Panc1 (cell line): ENCODE measurements at regions not wholly inside any gene's neighbourhood (a gene's known extent, or its start where the extent isn't known, plus 50 kb on each side); places are given as distances from the start of the nearest gene placed in this dataset.
A peak's percentile ranks its signal among the peaks of the same experiment; 100 is the strongest.

Experiments used
- ATAC-seq: fragments of 200-7000 bp; cut with Tn5 transposase; 2 replicates; pipeline ENCODE4 v1.9.1; 2020; ENCODE audit warnings: mild to moderate bottlenecking, moderate library complexity
- BruUV-seq: library from RNA; stranded (reverse); fragments of 400-500 nt; replicated peaks from 2 replicates; lab custom pipeline; 2021; lab: Mats Ljungman, UMichigan
- CTCF ChIA-PET: fragments of 300-600 bp; sonication (Branson Sonifier 250); formaldehyde crosslinking; loops from one replicate; lab custom pipeline; 2022; ENCODE audit warnings: antibody characterized with exemption; lab: Charles Lee
- POLR2A ChIA-PET: fragments of 300-600 bp; sonication (Branson Sonifier 250); formaldehyde crosslinking; loops from one replicate; lab custom pipeline; 2022; ENCODE audit warnings: antibody characterized with exemption; lab: Charles Lee
- DNase-seq: peaks from one replicate; pipeline ENCODE4 v3.0.0-alpha.2; 2010; ENCODE audit warnings: low read depth, low spot score
- H3K27ac ChIP-seq: 2 replicates; pipeline ENCODE4 v1.5.1; 2011; ENCODE audit warnings: mild to moderate bottlenecking, low read length, inconsistent platforms
- H3K27me3 ChIP-seq: fragments of 200-500 bp; sonication (Bioruptor generic); 2 replicates; pipeline ENCODE4 v1.6.0; 2014; ENCODE audit warnings: low read length, inconsistent platforms; ENCODE audit not compliant: control insufficient read depth, insufficient read depth
- H3K36me3 ChIP-seq: fragments of 200-500 bp; sonication (Bioruptor generic); 2 replicates; pipeline ENCODE4 v1.5.1; 2014; ENCODE audit warnings: inconsistent platforms, mild to moderate bottlenecking, low read length, moderate library complexity; ENCODE audit not compliant: control insufficient read depth, insufficient read depth
- H3K4me1 ChIP-seq: 2 replicates; pipeline ENCODE4 v1.5.1; 2011; ENCODE audit warnings: inconsistent platforms, mild to moderate bottlenecking, low read length, moderate library complexity; ENCODE audit not compliant: control insufficient read depth, insufficient read depth
- H3K4me3 ChIP-seq, 2 experiments: 2 replicates each; pipeline ENCODE4 v1.5.1; 2011 to 2012; ENCODE audit warnings: low read depth in 2 of 2, low read length in 2 of 2, mild to moderate bottlenecking in 2 of 2, inconsistent platforms in 1 of 2, moderate library complexity in 1 of 2
- H3K9me3 ChIP-seq: fragments of 200-500 bp; sonication (Bioruptor generic); 2 replicates; pipeline ENCODE4 v1.5.1; 2014; ENCODE audit warnings: low read depth, mild to moderate bottlenecking, inconsistent platforms, low read length, moderate library complexity; ENCODE audit not compliant: control insufficient read depth, insufficient read depth
- POLR2AphosphoS5 ChIP-seq: IDR thresholded peaks from 2 replicates; pipeline ENCODE4 v1.6.1; 2012; ENCODE audit warnings: mild to moderate bottlenecking, low read depth, low read length, moderate library complexity
- SIN3A ChIP-seq: IDR thresholded peaks from 2 replicates; pipeline ENCODE4 v1.6.1; 2012; ENCODE audit warnings: low read depth, mild to moderate bottlenecking, low read length, moderate library complexity, borderline replicate concordance; ENCODE audit not compliant: insufficient read depth
- TCF7L2 ChIP-seq: IDR thresholded peaks from 2 replicates; pipeline ENCODE4 v1.6.1; 2011; ENCODE audit warnings: mild to moderate bottlenecking, low read depth, low read length, inconsistent platforms
- in situ Hi-C: cut with HindIII; loops from 2 replicates; pipeline ENCODE4 v1.10.0; 2016; ENCODE audit warnings: low sequenced_read_pairs, low pct_unique_long_range_greater_than_20kb
- intact Hi-C: fragments of 100-400 bp; cut with micrococcal nuclease; formaldehyde crosslinking; loops from one replicate; pipeline ENCODE4 v1.10.0; 2022; ENCODE audit not compliant: unreplicated experiment
- TF ChIP-seq, protein P1 (sequence below), 2 experiments: IDR thresholded peaks; 2 replicates each; pipeline ENCODE4 v1.6.1; 2011 to 2012; ENCODE audit warnings: low read depth in 2 of 2, control low read depth in 1 of 2, low read length in 1 of 2, mild to moderate bottlenecking in 1 of 2, moderate library complexity in 1 of 2; ENCODE audit not compliant: insufficient read depth in 1 of 2
- TF ChIP-seq, protein P2 (sequence below): fragments of 450-650 bp; IDR thresholded peaks from 2 replicates; pipeline ENCODE4 v1.5.1; 2017; ENCODE audit warnings: mild to moderate bottlenecking

DNA sequence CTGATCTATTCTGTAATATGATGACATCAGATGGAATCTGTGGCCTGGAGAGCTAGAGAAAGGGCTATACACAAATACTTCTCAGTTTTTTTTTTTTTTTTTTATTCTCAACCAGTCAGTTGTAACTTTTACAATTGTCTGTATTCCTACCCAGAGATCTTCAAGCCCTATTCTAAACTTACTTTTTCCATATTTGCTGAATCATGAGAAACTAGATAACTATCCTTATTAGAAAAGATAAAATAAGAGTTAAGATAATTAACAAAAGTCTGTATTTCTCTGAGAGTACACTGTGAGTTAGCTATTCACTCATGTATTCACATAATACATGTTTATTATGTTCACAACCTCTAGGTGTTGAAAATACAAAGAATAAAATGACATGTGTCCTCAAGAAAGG lies 1575.9 kb downstream of the EFNA5 start:
- no peaks in the 10 kb centered on the region for H3K36me3 ChIP-seq
- ChIA-PET POLR2A (no interaction called here), CTCF (interaction anchor here (0.7 kb wide), 1 partner anchor 495 kb away, joined by 3 read pairs; no protein-coding TSS in a partner anchor)
- intact Hi-C loops (no loop called here), in situ Hi-C loops (no loop called here)
- TF ChIP-seq SIN3A = no peak
- no peak for TF ChIP-seq TCF7L2
- TF ChIP-seq, protein P1, sequence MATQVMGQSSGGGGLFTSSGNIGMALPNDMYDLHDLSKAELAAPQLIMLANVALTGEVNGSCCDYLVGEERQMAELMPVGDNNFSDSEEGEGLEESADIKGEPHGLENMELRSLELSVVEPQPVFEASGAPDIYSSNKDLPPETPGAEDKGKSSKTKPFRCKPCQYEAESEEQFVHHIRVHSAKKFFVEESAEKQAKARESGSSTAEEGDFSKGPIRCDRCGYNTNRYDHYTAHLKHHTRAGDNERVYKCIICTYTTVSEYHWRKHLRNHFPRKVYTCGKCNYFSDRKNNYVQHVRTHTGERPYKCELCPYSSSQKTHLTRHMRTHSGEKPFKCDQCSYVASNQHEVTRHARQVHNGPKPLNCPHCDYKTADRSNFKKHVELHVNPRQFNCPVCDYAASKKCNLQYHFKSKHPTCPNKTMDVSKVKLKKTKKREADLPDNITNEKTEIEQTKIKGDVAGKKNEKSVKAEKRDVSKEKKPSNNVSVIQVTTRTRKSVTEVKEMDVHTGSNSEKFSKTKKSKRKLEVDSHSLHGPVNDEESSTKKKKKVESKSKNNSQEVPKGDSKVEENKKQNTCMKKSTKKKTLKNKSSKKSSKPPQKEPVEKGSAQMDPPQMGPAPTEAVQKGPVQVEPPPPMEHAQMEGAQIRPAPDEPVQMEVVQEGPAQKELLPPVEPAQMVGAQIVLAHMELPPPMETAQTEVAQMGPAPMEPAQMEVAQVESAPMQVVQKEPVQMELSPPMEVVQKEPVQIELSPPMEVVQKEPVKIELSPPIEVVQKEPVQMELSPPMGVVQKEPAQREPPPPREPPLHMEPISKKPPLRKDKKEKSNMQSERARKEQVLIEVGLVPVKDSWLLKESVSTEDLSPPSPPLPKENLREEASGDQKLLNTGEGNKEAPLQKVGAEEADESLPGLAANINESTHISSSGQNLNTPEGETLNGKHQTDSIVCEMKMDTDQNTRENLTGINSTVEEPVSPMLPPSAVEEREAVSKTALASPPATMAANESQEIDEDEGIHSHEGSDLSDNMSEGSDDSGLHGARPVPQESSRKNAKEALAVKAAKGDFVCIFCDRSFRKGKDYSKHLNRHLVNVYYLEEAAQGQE (IDR thresholded peaks at IDR 0.05; ENCODE audit: insufficient read depth in 1 of 2, low read depth in 2 of 2, low read length in 1 of 2) = no peak
- no peak for ATAC-seq
- no peak for DNase-seq
- no TSS peak for BruUV-seq
- H3K4me1 ChIP-seq = no peaks in the 10 kb centered on the region
- no peaks in the 10 kb centered on the region for H3K9me3 ChIP-seq
- H3K27me3 ChIP-seq = no peaks in the 10 kb centered on the region
- H3K4me3 ChIP-seq = no peak overlapping the region
- no peak overlapping the region for H3K27ac ChIP-seq

GRCh38 chr5:106094204-106094607 lies 1576.5 kb downstream of the EFNA5 start:
- H3K36me3 ChIP-seq = no peaks in the 10 kb centered on the region
- ChIA-PET POLR2A (no interaction called here), CTCF (interaction anchor here (0.7 kb wide), 1 partner anchor 496 kb away, joined by 3 read pairs; no protein-coding TSS in a partner anchor)
- TF ChIP-seq, protein P1 (IDR thresholded peaks at IDR 0.05; ENCODE audit: insufficient read depth in 1 of 2, low read depth in 2 of 2, low read length in 1 of 2) = no peak
- TF ChIP-seq POLR2AphosphoS5 = no peak
- no peak for TF ChIP-seq SIN3A
- TF ChIP-seq TCF7L2 = no peak
- TF ChIP-seq, protein P2, sequence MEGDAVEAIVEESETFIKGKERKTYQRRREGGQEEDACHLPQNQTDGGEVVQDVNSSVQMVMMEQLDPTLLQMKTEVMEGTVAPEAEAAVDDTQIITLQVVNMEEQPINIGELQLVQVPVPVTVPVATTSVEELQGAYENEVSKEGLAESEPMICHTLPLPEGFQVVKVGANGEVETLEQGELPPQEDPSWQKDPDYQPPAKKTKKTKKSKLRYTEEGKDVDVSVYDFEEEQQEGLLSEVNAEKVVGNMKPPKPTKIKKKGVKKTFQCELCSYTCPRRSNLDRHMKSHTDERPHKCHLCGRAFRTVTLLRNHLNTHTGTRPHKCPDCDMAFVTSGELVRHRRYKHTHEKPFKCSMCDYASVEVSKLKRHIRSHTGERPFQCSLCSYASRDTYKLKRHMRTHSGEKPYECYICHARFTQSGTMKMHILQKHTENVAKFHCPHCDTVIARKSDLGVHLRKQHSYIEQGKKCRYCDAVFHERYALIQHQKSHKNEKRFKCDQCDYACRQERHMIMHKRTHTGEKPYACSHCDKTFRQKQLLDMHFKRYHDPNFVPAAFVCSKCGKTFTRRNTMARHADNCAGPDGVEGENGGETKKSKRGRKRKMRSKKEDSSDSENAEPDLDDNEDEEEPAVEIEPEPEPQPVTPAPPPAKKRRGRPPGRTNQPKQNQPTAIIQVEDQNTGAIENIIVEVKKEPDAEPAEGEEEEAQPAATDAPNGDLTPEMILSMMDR = no peak
- DNase-seq = peak; percentile 2
- H3K27me3 ChIP-seq = no peaks in the 10 kb centered on the region
- ATAC-seq = peak; percentile 74; the same call in 1 of the 2 replicates
- in situ Hi-C loops (no loop called here), intact Hi-C loops (no loop called here)
- H3K9me3 ChIP-seq = no peaks in the 10 kb centered on the region
- no peaks in the 10 kb centered on the region for H3K4me1 ChIP-seq
- H3K4me3 ChIP-seq = no peak overlapping the region
- H3K27ac ChIP-seq = no peak overlapping the region
- BruUV-seq = no TSS peak
